GM19193 (cell line): ENCODE measurements at regions not wholly inside any gene's neighbourhood (a gene's known extent, or its start where the extent isn't known, plus 50 kb on each side); places are given as distances from the start of the nearest gene placed in this dataset.

Experiments used
- POLR2A ChIP-seq: IDR thresholded peaks from 4 replicates; pipeline ENCODE4 v1.6.1; 2011; ENCODE audit not compliant: insufficient read depth, insufficient read length; ENCODE audit errors: extremely low read depth

DNA sequence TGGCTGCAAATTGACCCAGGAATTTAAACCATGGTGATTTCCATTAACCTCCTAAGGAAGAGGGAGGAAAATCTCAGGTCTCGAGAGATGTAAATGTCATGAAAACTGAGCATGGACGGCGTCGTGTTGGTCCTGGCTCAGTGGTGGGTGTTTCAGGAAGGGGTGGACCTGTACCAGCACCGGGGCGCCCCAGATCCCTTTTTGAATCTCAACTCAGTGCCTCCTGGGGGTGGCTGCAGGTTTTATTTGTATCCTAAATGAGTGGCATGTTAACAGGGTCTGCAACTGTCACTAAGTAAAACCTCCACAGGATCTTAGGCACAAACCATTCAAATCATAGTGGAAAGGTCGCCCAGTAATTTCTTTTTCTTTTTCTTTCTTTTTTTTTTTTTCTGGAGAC is 101.3 kb downstream of the ASCL4 start:
- no peak for TF ChIP-seq POLR2A

DNA sequence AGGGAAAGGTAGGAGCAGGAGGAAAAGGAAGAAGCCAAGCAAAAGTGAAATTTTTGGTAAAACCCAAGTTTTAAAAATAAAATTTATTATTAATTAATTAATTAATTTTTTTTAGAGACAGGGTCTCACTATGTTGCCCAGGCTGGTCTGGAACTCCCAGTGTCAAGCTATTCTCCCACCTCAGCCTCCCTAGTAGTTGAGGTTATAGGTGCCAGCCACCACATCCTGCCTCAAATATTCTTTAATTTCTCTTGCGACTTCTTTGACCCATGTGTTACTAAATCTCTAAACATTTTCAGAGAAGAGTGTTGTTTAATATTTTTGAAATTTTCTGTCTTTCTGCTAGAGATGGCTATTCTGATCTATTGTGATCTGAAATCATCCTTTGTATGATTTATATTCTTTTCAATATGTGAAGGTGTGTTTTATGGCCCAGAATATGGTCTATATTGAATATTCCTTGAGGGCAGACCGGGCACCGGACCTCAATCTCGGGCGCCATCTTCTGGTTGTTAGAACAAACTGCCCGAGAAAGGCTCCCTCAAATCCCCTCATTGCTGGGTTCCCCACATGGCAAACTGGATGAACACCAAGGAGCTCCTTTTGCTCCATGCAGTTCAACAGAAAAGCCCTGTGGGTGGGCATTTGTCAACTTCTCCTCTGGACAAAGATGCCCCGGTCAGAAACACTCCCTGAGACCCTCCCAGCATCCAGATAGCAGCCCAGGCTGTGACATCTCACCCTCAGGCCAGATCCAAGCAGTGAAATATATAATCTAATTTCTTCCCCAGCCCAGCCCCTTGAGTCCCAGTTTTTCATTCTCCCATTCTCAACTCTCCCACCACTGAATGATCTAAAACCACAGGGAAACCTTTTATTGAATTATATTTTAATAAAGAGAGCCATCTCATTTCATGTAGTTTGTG is 110.5 kb downstream of the ASCL4 start:
- no peak for TF ChIP-seq POLR2A

DNA sequence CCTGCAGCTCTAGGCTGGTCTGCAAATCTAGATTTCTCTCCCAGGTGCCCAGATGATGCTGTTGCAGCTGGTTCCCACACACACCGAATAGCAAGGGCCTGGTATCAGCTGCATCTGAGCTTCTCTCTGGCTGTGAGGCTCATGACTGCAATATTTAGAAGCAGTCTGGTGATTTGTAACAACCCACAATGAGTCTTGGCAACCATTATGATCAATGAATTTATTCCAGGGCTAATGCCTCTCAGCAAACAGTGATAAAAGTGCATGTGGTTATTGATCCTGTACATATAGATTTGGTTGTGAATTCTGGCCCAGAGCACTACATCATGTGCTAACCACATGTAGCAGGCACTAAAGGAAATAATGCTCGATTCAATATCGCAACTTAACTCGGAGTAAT is 114.3 kb downstream of the ASCL4 start:
- no peak for TF ChIP-seq POLR2A

DNA sequence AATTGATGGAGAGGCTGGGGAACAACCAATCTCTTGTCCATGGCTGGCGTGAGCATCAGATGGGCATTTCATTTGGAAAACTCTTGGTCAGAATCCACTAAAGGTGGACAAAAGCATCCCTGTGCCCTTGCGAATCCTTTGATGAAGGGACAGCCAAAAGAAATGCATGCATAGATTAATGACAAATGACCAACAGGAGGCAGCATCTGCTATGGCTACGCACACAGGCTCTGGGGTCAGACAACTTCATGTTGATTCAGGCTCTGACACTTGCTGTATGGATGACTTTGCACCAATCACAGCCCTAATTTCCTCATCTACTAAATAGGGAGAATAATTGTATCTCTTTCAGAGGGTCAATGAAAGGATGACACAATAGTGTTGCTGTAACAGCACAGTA is 117.5 kb downstream of the ASCL4 start:
- no peak for TF ChIP-seq POLR2A

DNA sequence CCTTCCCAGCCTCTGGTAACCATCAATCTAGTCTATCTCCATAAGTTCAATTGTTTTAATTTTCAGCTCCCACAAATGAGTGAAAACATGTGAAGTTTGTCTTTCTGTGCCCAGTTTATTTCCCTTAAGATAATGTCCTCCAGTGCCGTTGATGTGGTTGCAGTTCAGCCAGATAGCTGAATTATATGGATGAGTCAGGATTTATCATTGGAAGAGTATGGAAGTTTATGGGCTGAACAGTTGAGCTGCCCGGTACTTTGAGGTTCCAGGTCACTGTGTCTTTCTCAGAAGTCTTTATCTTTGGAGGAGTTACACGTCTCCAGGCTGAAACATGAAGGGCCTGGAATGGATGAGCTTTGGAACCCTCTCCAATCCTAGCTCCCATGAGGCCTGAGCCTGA is 120.1 kb downstream of the ASCL4 start:
- no peak for TF ChIP-seq POLR2A

DNA sequence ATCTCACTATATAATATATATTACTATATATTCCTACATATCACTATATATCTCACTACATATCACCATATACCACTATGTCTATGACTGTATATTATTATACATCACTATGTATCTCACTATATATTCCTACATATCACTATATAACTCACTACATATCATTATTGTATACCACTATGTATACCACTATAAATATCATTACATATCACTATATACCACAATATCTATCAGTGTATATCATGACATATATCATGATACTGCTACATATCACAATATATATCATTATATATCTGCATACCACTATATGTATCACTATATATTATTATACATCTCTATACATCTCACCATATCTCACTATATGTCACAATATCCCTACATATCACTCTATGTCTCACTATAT is 121.5 kb downstream of the ASCL4 start:
- TF ChIP-seq POLR2A = no peak

DNA sequence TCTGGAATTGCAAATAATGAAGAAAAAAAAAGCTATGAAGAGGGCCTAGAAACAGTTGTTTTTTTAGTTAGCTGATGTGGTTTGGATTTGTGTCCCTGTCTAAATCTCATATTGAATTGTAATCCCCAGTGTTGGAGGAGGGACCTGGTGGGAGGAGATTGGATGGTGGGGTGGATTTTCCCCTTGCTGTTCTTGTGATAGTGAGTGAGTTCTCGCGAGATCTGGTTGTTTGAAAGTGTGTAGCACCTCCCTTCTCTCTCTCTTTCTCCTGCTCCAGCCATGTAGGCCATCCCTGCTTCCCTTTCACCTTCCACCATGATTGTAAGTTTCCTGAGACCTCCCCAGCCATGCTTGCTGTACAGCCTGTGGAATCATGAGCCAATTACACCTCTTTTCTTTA is 126.1 kb downstream of the ASCL4 start:
- no peak for TF ChIP-seq POLR2A

DNA sequence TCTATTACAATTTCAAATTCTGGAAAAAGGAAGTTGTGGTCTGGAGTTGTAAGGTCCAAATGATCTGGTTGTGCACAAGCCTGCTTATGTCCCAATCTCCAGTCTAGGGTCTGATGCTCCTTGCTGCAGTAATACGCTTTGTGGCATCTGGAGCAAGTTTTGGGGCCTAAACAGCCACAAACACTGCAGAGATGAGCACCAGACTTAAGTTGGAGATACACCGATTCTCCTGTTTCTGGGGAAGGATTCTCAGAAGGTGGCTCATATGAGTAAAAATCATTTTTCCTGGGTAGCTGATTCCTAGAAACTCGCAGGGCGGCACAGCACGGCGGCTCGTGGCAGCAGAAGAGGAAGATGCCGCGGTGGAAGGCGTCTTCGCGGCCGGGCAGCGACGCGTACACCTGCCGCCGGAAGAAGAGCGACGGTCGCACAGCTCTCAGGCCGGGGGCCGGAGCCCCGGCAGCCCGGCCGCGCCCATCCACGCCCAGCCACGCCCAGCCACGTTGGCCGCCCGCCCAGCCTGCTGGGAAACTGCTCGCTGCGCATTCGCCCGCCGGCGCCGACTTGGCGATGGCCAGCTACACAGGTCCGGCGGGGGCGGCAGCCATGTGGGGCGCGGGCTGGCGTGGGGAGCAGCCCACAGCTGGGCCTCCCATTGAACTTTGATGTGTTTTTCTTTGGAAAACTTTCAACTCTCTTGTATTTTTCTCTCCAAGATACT is 129.0 kb downstream of the ASCL4 start:
- TF ChIP-seq POLR2A = peak; percentile 89

DNA sequence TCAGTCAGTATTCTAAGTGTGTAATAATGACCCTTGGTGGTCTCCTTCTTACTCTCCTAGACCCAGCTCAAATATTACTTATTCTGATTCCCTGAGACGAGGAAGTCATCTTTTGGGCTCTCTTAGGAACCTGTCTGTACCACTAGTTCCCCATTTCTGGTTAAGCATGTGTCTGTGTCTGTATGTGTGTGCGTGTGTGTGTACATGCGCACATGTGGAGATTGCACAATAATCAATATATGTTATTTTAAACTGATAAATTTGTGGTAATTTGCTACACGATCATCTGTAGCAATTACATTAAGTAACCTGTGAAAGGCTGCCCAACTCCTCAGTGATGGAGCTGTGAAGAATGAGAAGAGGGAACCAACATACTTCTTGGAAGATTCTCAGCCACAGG is 132.2 kb downstream of the ASCL4 start:
- no peak for TF ChIP-seq POLR2A

DNA sequence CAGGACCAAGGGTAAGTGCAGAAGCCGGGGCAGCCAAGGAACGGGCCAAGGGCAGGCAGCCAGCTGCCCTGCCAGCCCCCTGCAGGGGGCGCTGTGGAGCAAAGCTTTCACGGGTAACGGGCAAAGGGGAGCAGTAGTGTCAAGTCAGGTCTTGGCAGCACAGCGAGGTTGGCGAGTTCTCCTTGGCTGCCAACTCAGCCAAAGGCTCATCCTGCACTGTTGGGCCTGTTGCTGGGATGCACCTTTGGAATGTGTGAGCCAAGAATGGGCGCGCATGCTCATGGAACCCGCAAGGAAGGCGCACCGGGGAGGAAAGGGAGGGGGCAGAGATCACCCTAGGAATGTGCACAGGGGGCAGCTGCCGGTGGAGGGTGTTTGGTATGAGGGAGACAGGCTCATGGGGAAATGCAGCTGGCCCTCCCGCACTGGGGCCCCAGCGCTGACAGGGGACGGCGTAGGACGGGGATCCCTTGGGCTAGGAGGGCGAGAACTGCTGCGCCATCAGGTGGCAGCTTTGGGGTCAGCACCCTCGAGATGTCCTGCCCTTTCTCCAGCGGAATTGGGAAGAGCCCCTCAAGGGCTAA is 138.0 kb downstream of the ASCL4 start:
- no peak for TF ChIP-seq POLR2A

DNA sequence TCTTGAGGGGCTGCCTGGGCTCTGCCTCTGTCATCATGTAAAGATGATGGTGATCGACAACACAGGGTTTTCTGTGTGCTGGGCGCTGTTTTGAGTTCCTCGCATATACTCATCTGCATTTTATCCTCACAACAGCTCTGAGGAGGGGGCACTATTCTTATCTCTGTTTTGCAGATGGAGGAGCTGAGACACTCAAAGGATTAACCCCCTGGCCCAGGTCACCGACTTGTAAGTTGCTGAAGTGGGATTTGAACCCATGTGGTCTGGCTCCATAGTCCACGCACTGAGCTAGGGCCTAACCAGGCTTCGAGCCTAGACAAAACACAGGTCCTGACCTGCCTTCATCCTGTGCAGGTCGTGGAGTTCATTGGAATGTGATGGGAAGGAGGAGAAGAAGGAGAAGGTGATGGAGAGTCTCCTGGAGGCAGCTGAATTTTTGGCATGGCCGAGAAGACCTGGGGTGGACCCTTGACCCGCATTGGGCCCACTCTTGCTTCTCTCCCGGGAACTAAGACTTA is 140.0 kb downstream of the ASCL4 start:
- no peak for TF ChIP-seq POLR2A

DNA sequence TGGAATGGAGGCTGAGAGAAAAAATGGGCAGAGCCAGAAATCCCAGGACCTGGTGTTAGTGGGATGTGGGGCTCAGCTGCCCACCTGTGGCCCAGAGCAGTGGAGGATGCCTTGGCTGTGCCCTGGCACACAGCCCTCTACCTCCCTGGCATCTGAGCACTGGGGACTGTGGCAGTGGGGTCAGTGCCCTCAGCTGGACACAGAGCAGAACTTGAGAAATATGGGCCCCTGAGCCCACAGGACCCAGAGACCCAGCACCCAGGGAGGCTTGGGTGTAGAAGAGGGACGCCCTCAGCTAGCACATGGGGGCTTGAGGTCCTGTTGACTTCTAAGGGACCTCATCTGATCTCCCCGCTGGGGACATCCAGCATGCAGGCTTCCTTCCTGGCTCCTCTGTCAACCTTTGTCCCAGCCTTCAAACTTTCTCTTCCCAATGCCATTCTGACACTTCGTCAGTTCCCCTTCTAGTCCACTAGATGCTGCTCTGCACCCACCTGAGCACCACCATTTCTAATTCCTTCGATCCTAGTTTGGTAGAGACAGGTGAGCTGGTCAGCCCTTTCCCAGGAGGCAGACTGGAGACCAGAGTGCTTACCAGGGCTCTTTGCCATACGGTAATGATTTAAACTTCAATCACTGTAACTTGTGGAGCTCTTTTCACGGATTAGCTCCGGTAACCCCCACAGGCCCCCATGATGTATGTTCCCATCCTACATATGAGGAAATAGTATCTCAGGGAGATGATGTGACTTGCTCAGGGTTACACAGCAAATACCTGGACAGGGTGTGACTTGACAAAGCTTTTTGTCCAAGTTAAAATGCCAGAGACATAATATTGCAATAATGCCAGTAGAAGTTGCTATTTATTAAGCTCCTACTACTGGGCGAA is 143.7 kb downstream of the ASCL4 start:
- TF ChIP-seq POLR2A = no peak

DNA sequence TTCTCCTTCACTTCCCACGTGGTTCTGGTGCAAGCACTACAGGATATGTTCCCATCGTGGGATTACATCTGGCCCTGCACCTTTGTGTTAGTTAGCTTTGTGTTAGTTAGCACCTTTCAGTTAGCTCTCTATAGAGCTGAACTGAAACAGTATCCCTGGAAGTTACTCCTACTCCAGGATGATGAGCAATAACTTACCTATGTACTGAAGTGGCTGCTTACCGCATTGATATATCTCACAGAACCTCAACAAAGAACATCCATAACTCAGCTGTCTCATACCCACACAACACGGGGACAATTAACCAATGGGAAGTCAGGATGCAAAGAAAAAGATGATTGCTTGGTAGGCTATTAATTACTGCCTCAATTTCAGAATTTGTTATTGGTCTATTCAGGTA is 146.6 kb downstream of the ASCL4 start:
- no peak for TF ChIP-seq POLR2A

DNA sequence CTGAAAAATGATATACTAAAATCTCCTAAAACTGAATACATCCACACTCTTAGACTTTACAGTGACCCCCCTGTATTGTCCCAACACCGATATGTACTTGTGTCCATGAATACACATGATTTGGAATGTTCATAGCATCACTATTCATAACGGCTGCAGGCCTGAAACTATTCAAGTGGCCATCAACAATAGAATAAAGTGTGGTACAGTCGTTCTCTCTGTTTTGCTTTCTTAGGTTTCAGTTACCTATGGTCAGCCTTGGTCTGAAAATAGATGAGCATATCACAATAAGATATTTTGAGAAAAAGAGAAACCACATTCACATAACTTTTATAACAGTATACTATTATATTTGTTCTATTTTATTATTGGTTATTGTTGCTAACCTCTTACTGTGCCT is 150.6 kb downstream of the ASCL4 start:
- no peak for TF ChIP-seq POLR2A
